ENCODE measurements at regions not wholly inside any gene's neighbourhood (a gene's known extent, or its start where the extent isn't known, plus 50 kb on each side); places are given as distances from the start of the nearest gene placed in this dataset.
"Not testable (repeated sequence)": the region's sequence is repeated elsewhere in the genome, so short reads cannot be mapped to it uniquely, and the experiment has no call there.

- DNase-seq: peak in 2 of 6 experiments; percentile 12 to 16
Observed at GRCh38 chr10:42177793-42178689, 460.3 kb downstream of the ZNF33B start.

DNA sequence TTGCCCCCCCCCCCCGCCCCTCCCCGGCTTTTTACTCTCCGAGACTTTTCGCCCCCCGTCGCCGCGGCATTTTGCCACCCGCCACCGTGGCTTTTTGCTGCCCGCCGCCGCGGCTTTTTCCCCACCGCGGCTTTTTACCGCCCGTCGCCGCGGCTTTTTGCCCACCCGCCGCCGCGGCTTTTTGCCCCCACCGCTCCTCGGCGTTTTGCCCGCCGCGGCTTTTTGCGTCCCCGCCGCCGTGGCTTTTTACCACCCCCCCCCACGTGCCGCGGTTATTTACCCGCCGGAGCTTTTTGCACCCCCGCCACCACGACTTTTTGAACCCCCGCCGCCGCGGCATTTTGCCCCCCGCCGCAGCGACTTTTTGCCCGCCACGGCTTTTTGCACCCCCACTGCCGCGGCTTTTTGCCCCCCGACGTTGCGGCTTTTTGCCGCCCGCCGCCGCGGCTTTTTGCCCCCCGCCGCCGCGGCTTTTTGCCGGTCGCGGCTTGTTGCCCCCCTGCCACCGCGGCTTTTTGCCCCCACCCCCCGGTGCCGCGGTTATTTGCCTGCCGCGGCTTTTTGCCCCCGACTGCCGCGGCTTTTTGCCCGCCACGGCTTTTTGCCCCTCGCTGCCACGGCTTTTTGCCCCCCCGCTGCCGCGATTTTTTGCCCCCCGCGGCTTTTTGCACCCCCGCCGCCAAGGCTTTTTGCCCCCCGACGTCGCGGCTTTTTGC lies 461.1 kb downstream of the ZNF33B start:
- DNase-seq: no peak

DNA sequence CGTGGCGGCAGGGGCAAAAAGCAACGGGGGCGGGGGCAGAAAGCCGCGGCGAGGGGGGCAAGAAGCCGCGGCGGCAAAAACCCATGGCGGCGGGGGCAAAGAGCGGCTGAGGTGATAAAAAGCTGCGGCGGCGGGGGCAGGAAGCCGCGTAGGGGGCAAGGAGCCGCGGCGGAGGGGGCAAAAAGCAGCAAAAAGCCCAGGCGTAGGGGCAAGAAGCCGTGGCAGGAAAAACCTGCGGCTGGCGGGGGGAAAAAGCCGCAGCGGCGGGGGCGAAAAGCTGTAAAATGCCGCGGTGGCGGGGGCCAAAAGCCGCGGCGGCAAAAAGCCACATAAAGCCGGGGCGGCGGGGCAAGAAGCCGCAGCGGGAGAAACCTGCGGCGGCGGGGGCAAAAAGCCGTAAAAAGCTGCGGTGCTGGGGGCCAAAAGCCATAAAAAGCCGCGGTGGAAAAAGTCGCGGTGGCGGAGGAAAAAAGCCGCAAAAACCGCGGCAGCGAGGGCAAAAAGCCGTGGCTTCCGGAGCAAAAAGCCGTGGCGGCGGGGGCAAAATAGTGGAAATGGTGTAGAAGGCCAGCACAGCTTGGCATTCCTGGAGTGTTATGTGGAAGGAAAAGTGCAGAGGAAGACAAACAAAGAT lies 487.8 kb downstream of the ZNF33B start:
- DNase-seq: no peak

DNA sequence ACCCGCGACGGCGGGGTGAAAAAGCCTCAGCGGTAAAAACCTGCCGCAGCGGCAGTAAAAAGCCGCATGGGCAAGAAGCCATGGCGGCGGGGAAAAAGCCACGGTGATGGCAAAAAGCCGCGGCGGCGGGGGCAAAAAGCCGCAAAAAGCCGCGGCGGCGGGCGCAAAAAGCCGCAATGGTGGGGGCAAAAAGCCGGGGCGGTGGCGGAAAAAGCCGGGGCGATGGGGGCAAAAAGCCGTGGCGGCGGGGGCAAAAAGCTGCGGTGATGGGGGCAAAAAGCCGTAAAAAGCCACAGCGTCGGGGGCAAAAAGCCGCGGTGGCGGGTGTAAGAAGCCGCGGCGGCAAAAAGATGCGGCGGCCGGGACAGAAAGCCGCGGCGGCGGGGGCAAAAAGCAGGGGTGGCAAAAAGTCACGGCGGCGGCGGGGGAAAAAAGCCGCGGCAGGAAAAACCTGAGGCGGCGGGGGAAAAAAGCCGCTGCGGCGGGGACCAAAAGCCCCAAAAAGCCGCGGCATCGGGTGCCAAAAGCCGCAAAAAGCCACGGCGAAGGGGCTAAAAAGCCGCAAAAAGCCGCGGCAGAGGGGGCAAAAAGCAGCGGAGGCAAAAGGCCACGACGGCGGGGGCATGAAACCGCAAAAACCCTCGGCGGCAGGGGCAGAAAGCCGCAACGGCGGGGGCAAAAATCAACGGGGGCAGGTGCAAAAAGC lies 488.5 kb downstream of the ZNF33B start:
- no peak for DNase-seq

GRCh38 chr10:42149027-42149700 lies 489.2 kb downstream of the ZNF33B start:
- DNase-seq: no peak

- DNase-seq: not testable (repeated sequence)
Observed at GRCh38 chr10:42146165-42146564, 492.2 kb downstream of the ZNF33B start.

- DNase-seq: not testable (repeated sequence)
Observed at GRCh38 chr10:42138023-42138422, 500.3 kb downstream of the ZNF33B start.

DNA sequence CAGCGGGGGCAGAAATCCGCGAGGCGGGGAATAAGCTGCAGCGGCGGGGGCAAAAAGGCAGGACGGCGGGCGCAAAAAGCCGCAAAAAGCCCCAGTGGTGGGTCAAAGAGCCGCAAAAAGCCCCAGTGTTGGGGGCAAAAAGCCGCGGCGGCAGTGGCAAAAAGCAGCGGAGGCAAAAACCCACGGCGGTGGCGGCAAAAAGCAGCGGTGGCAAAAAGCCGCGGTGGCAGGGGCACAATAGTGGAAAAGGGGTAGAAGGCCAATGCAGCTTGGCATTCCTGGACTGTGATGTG lies 525.3 kb downstream of the ZNF33B start:
- DNase-seq: no peak

DNA sequence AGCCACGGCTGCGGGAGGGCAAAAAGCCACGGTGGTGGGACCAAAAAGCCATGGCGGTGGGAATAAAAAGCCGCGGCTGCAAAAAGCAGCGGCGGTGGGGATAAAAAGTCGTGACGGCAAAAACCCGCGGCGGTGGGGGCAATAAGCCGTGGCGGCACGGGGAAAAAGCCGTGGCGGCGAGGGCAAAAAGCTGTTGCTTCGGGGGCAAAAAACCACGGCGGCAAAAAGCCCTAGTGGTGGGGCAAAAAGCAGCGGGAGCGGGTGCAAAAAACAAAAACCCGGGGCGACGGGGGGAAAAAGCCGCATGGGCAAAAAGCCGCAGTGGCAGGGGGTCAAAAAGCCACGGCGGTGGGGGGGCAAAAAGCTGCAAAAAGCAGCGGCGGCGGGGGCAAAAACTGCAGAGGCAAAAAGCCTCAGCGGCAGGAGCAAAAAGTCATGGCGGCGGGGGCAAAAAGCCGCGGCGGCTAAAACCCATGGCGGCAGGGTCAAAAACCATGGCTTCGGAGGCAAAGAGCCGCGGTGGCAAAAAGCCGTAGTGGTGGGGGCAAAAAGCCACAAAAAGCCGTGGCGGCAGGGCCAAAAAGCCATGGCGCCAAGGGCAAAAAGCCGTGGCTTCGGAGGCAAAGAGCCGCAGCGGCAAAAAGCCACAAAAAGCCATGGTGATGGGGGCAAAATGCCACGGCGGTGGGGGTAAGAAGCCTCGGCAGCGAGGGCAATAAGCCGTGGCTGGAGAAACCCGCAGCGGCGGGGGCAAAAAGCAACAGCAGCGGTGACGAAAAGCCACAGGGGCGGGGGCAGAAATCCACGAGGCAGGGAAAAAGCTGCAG lies 525.8 kb downstream of the ZNF33B start:
- no peak for DNase-seq

- DNase-seq: no peak
Observed at GRCh38 chr10:42111661-42112330, 526.6 kb downstream of the ZNF33B start.

GRCh38 chr10:42111076-42111475 lies 527.3 kb downstream of the ZNF33B start:
- DNase-seq: no peak
